Activated B cell treated with CpG ODN at 0.5 μM for 24 hours (primary cell): ENCODE measurements at regions not wholly inside any gene's neighbourhood (a gene's known extent, or its start where the extent isn't known, plus 50 kb on each side); places are given as distances from the start of the nearest gene placed in this dataset.

Experiments used
- ATAC-seq: fragments of 200-7000 bp; cut with Tn5 transposase; one replicate; pipeline ENCODE4 v1.10.0; 2021; ENCODE audit warnings: low read depth, mild to moderate bottlenecking, moderate library complexity
- CTCF ChIA-PET: fragments of 350-600 bp; sonication (Branson Sonifier 250); formaldehyde crosslinking; loops from one replicate; lab custom pipeline; 2021; ENCODE audit warnings: antibody characterized with exemption; lab: Charles Lee
- POLR2A ChIA-PET: fragments of 350-600 bp; sonication (Branson Sonifier 250); formaldehyde crosslinking; loops from one replicate; lab custom pipeline; 2021; ENCODE audit warnings: antibody characterized with exemption; lab: Charles Lee
- DNase-seq: peaks from one replicate; pipeline ENCODE4 v3.0.0; 2022
- H3K27ac Mint-ChIP-seq: one replicate; pipeline ENCODE4 v1.8.0; 2020; ENCODE audit warnings: mixed read lengths
- H3K27me3 Mint-ChIP-seq: one replicate; pipeline ENCODE4 v1.8.0; 2021; ENCODE audit warnings: mixed read lengths
- H3K36me3 Mint-ChIP-seq: one replicate; pipeline ENCODE4 v1.8.0; 2021; ENCODE audit warnings: low read depth, mixed read lengths
- H3K4me1 Mint-ChIP-seq: one replicate; pipeline ENCODE4 v1.8.0; 2021; ENCODE audit warnings: mixed read lengths
- H3K4me3 Mint-ChIP-seq: one replicate; pipeline ENCODE4 v1.8.0; 2020; ENCODE audit warnings: mild to moderate bottlenecking, mixed read lengths
- H3K9me3 Mint-ChIP-seq: one replicate; pipeline ENCODE4 v1.8.0; 2020; ENCODE audit warnings: mixed read lengths
- CTCF ChIP-seq: fragments of 200-600 bp; IDR thresholded peaks from one replicate; pipeline ENCODE4 v1.8.0; 2022; ENCODE audit warnings: antibody characterized with exemption, mild to moderate bottlenecking
- intact Hi-C: fragments of 100-400 bp; cut with micrococcal nuclease; formaldehyde crosslinking; loops from one replicate; pipeline ENCODE4 v1.15.1; 2024

GRCh38 chr7:67620216-67620933 lies 623.7 kb downstream of the TYW1 start:
- H3K4me3 Mint-ChIP-seq: no peak overlapping the region
- intact Hi-C loops: no loop called here
- ATAC-seq: no peak
- no peaks in the 10 kb centered on the region for H3K36me3 Mint-ChIP-seq
- H3K9me3 Mint-ChIP-seq: no peaks in the 10 kb centered on the region
- peaks cover 9% of the 10 kb centered on the region for H3K27me3 Mint-ChIP-seq
- ChIA-PET CTCF (no interaction called here), POLR2A (no interaction called here)
- DNase-seq: no peak
- H3K4me1 Mint-ChIP-seq: peaks cover 3% of the 10 kb centered on the region
- H3K27ac Mint-ChIP-seq: no peak overlapping the region
- no peak for TF ChIP-seq CTCF

GRCh38 chr7:67621704-67622103 lies 625.1 kb downstream of the TYW1 start:
- no peak for TF ChIP-seq CTCF
- Mint-ChIP-seq H3K36me3 (no peaks in the 10 kb centered on the region), H3K9me3 (no peaks in the 10 kb centered on the region), H3K27me3 (peaks cover 10% of the 10 kb centered on the region), H3K4me3 (no peak overlapping the region), H3K4me1 (peaks cover 5% of the 10 kb centered on the region), H3K27ac (no peak overlapping the region)
- intact Hi-C loops: no loop called here
- ChIA-PET CTCF (no interaction called here), POLR2A (no interaction called here)
- DNase-seq (no peak), ATAC-seq (no peak)

- intact Hi-C loops: no loop called here
- no peak for DNase-seq
- POLR2A ChIA-PET: no interaction called here
- H3K27ac Mint-ChIP-seq: no peak overlapping the region
- no peaks in the 10 kb centered on the region for H3K9me3 Mint-ChIP-seq
- H3K4me3 Mint-ChIP-seq: no peak overlapping the region
- no peak for TF ChIP-seq CTCF
- ATAC-seq: no peak
- peaks cover 10% of the 10 kb centered on the region for H3K27me3 Mint-ChIP-seq
- peaks cover 5% of the 10 kb centered on the region for H3K4me1 Mint-ChIP-seq
- CTCF ChIA-PET: no interaction called here
- H3K36me3 Mint-ChIP-seq: no peaks in the 10 kb centered on the region
Measured at GRCh38 chr7:67625257-67625737, 628.7 kb downstream of the TYW1 start.

GRCh38 chr7:67631476-67631875 lies 634.8 kb downstream of the TYW1 start:
- ChIA-PET CTCF (no interaction called here), POLR2A (no interaction called here)
- ATAC-seq (no peak), DNase-seq (no peak)
- Mint-ChIP-seq H3K27me3 (no peaks in the 10 kb centered on the region), H3K4me1 (no peaks in the 10 kb centered on the region), H3K27ac (no peak overlapping the region), H3K36me3 (no peaks in the 10 kb centered on the region), H3K9me3 (no peaks in the 10 kb centered on the region), H3K4me3 (no peak overlapping the region)
- intact Hi-C loops: no loop called here
- no peak for TF ChIP-seq CTCF

GRCh38 chr7:67635271-67635670 lies 638.6 kb downstream of the TYW1 start:
- Mint-ChIP-seq H3K9me3 (peaks cover 13% of the 10 kb centered on the region), H3K36me3 (no peaks in the 10 kb centered on the region), H3K27me3 (no peaks in the 10 kb centered on the region), H3K4me3 (no peak overlapping the region), H3K27ac (no peak overlapping the region), H3K4me1 (no peaks in the 10 kb centered on the region)
- no peak for ATAC-seq
- intact Hi-C loops: no loop called here
- TF ChIP-seq CTCF: no peak
- no peak for DNase-seq
- ChIA-PET CTCF (no interaction called here), POLR2A (no interaction called here)
